CD4-positive, alpha-beta T cell (primary cell): ENCODE measurements at regions not wholly inside any gene's neighbourhood (a gene's known extent, or its start where the extent isn't known, plus 50 kb on each side); places are given as distances from the start of the nearest gene placed in this dataset.

Experiments
- ATAC-seq: fragments of 200-7000 bp; cut with Tn5 transposase; one replicate; pipeline ENCODE4 v1.10.0; 2022; ENCODE audit warnings: mild to moderate bottlenecking; ENCODE audit not compliant: poor library complexity
- CTCF ChIA-PET: fragments of 350-600 bp; sonication (Branson Sonifier 250); formaldehyde crosslinking; loops from one replicate; lab custom pipeline; 2021; ENCODE audit warnings: antibody characterized with exemption, inconsistent platforms; lab: Charles Lee
- POLR2A ChIA-PET: fragments of 350-600 bp; sonication (Branson Sonifier 250); formaldehyde crosslinking; loops from one replicate; lab custom pipeline; 2021; ENCODE audit warnings: antibody characterized with exemption, inconsistent platforms; lab: Charles Lee
- DNase-seq, 14 experiments: peaks; one replicate each; pipeline ENCODE4 v3.0.0-alpha.2; 2013 to 2020; ENCODE audit warnings: mixed read lengths in 2 of 14
- H3K27ac ChIP-seq, 2 donors: one replicate each; pipeline versions ENCODE4 v1.5.1 to v1.7.0; 2013; ENCODE audit warnings: low read length in 2 of 2, low read depth in 1 of 2, mild to moderate bottlenecking in 1 of 2
- H3K27me3 ChIP-seq, 2 experiments: 1 replicate in 1 of 2; 2 replicates in 1 of 2; pipeline versions ENCODE4 v1.6.1 to v1.7.0; 2013; ENCODE audit warnings: low read length in 2 of 2, control low read depth in 1 of 2, mild to moderate bottlenecking in 1 of 2, moderate library complexity in 1 of 2; ENCODE audit not compliant: insufficient read depth in 2 of 2, control insufficient read depth in 1 of 2
- H3K36me3 ChIP-seq: one replicate; pipeline ENCODE4 v1.6.1; 2013; ENCODE audit warnings: low read length, control low read depth; ENCODE audit not compliant: insufficient read depth
- H3K4me1 ChIP-seq: one replicate; pipeline ENCODE4 v1.6.1; 2013; ENCODE audit warnings: low read length, control low read depth; ENCODE audit not compliant: insufficient read depth
- H3K4me3 ChIP-seq: one replicate; pipeline ENCODE4 v1.5.1; 2013; ENCODE audit warnings: mild to moderate bottlenecking, low read length, moderate library complexity
- H3K9me3 ChIP-seq, 2 experiments: 1 replicate in 1 of 2; 2 replicates in 1 of 2; pipeline versions ENCODE4 v1.6.1 to v1.7.0; 2013; ENCODE audit warnings: low read length in 2 of 2, mild to moderate bottlenecking in 2 of 2, control low read depth in 1 of 2, moderate library complexity in 1 of 2; ENCODE audit not compliant: control insufficient read depth in 1 of 2, insufficient read depth in 1 of 2
- H3K27ac Mint-ChIP-seq: one replicate; pipeline ENCODE4 v1.8.0; 2020; ENCODE audit warnings: mixed read lengths
- H3K27me3 Mint-ChIP-seq: one replicate; pipeline ENCODE4 v1.8.0; 2021; ENCODE audit warnings: mixed read lengths
- H3K36me3 Mint-ChIP-seq: one replicate; pipeline ENCODE4 v1.8.0; 2021; ENCODE audit warnings: low read depth, mixed read lengths
- H3K4me1 Mint-ChIP-seq: one replicate; pipeline ENCODE4 v1.8.0; 2021; ENCODE audit warnings: low read depth, mixed read lengths
- H3K4me3 Mint-ChIP-seq: one replicate; pipeline ENCODE4 v1.8.0; 2020; ENCODE audit warnings: mild to moderate bottlenecking, mixed read lengths
- H3K9me3 Mint-ChIP-seq: one replicate; pipeline ENCODE4 v1.8.0; 2020; ENCODE audit warnings: mixed read lengths
- CTCF ChIP-seq: fragments of 200-600 bp; IDR thresholded peaks from one replicate; pipeline ENCODE4 v1.8.0; 2022; ENCODE audit warnings: antibody characterized with exemption, mild to moderate bottlenecking
- intact Hi-C, 2 experiments: fragments of 100-400 bp; cut with DNase I in 1 of 2; cut with micrococcal nuclease in 1 of 2; formaldehyde crosslinking; loops; one replicate each; pipeline versions ENCODE4 v1.15.1 to v1.9.0; 2023 to 2025; cut with DNase I, micrococcal nuclease

DNA sequence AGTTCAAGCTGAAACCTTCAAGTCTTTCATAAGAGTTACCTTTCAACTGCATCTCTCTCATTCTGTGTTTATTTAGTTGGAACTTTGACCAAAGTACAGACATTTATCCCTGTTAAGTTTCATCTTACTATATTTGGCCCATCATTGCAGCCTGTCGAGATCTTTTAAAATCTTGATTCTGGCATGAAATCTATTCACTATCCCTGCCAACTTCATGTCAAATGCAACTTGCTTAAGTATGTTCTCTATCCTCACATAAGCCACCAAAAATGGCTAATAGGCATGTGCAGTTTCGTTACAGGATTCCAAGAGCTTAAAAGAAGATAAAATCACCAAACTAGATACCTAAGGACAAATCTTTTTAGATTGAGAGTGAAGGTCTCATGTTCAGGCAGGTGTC is 117.5 kb upstream of the KCNQ5 start:
- no peaks in the 10 kb centered on the region for H3K36me3 Mint-ChIP-seq
- intact Hi-C loops: no loop called here
- no peaks in the 10 kb centered on the region for H3K4me1 Mint-ChIP-seq
- ATAC-seq (no peak), DNase-seq (no peak)
- Histone ChIP-seq H3K27me3 (no peaks in the 10 kb centered on the region), H3K27ac (no peak overlapping the region), H3K4me3 (no peak overlapping the region), H3K9me3 (no peaks in the 10 kb centered on the region), H3K36me3 (no peaks in the 10 kb centered on the region), H3K4me1 (no peaks in the 10 kb centered on the region)
- ChIA-PET CTCF (no interaction called here), POLR2A (no interaction called here)
- H3K4me3 Mint-ChIP-seq: no peak overlapping the region
- H3K27me3 Mint-ChIP-seq: no peaks in the 10 kb centered on the region
- no peaks in the 10 kb centered on the region for H3K9me3 Mint-ChIP-seq
- H3K27ac Mint-ChIP-seq: no peak overlapping the region
- no peak for TF ChIP-seq CTCF

DNA sequence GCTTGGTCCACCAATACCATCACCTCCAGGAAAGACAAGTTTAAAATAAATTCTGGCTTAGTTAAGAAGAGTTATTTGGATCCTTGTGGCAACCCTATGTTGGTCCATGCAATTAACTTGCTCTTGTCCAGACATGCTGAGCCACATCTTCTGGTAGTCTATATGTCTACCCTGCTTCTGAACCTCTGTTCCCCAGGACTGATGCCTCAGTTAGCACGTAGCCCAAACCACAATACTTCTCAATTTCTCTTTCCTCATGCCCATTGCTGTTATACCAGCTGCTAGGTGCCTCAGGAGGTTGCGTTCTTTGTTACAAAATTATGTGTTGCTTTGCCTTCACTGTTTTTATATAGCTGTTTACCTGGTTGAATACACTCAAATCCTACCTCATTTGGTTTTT is 116.4 kb upstream of the KCNQ5 start:
- Histone ChIP-seq H3K4me1 (no peaks in the 10 kb centered on the region), H3K27me3 (no peaks in the 10 kb centered on the region), H3K27ac (no peak overlapping the region), H3K9me3 (no peaks in the 10 kb centered on the region), H3K36me3 (no peaks in the 10 kb centered on the region), H3K4me3 (no peak overlapping the region)
- H3K4me1 Mint-ChIP-seq: no peaks in the 10 kb centered on the region
- ChIA-PET POLR2A (no interaction called here), CTCF (no interaction called here)
- no peaks in the 10 kb centered on the region for H3K27me3 Mint-ChIP-seq
- ATAC-seq (no peak), DNase-seq (no peak)
- no peak for TF ChIP-seq CTCF
- no peaks in the 10 kb centered on the region for H3K9me3 Mint-ChIP-seq
- no peak overlapping the region for H3K4me3 Mint-ChIP-seq
- intact Hi-C loops: no loop called here
- no peak overlapping the region for H3K27ac Mint-ChIP-seq
- H3K36me3 Mint-ChIP-seq: no peaks in the 10 kb centered on the region

GRCh38 chr6:72519871-72520270 is 102.0 kb upstream of the KCNQ5 start:
- H3K4me1 ChIP-seq: no peaks in the 10 kb centered on the region
- H3K4me3 ChIP-seq: no peak overlapping the region
- no peak for ATAC-seq
- H3K4me3 Mint-ChIP-seq: no peak overlapping the region
- H3K27me3 Mint-ChIP-seq: no peaks in the 10 kb centered on the region
- H3K27me3 ChIP-seq: no peaks in the 10 kb centered on the region
- H3K4me1 Mint-ChIP-seq: no peaks in the 10 kb centered on the region
- no peak for DNase-seq
- H3K27ac Mint-ChIP-seq: no peak overlapping the region
- no peaks in the 10 kb centered on the region for H3K36me3 Mint-ChIP-seq
- no peak for TF ChIP-seq CTCF
- ChIA-PET POLR2A (no interaction called here), CTCF (no interaction called here)
- no peaks in the 10 kb centered on the region for H3K36me3 ChIP-seq
- no peaks in the 10 kb centered on the region for H3K9me3 Mint-ChIP-seq
- no peak overlapping the region for H3K27ac ChIP-seq
- H3K9me3 ChIP-seq: no peaks in the 10 kb centered on the region
- intact Hi-C loops: loop anchor here in 1 of 2 experiments (10.0 kb wide), 1 partner anchor 605 kb away; no protein-coding TSS in a partner anchor
